IPS-18a (cell line): ENCODE measurements at regions not wholly inside any gene's neighbourhood (a gene's known extent, or its start where the extent isn't known, plus 50 kb on each side); places are given as distances from the start of the nearest gene placed in this dataset.
A peak's percentile ranks its signal among the peaks of the same experiment; 100 is the strongest.

Source experiments
- H3K27ac ChIP-seq: one replicate; pipeline ENCODE4 v1.5.1; 2013; ENCODE audit warnings: low read length
- H3K27me3 ChIP-seq: one replicate; pipeline ENCODE4 v1.6.1; 2013; ENCODE audit warnings: mild to moderate bottlenecking, low read length; ENCODE audit not compliant: control insufficient read depth, insufficient read depth
- H3K36me3 ChIP-seq: one replicate; pipeline ENCODE4 v1.6.1; 2013; ENCODE audit warnings: low read depth, low read length; ENCODE audit not compliant: control insufficient read depth
- H3K4me1 ChIP-seq: one replicate; pipeline ENCODE4 v1.6.1; 2013; ENCODE audit warnings: low read depth, low read length; ENCODE audit not compliant: control insufficient read depth
- H3K4me3 ChIP-seq: one replicate; pipeline ENCODE4 v1.5.1; 2013; ENCODE audit warnings: low read length
- H3K9ac ChIP-seq: one replicate; pipeline ENCODE4 v1.6.1; 2013; ENCODE audit warnings: mild to moderate bottlenecking, low read length, moderate library complexity
- H3K9me3 ChIP-seq: one replicate; pipeline ENCODE4 v1.6.1; 2013; ENCODE audit warnings: low read depth, low read length; ENCODE audit not compliant: control insufficient read depth

DNA sequence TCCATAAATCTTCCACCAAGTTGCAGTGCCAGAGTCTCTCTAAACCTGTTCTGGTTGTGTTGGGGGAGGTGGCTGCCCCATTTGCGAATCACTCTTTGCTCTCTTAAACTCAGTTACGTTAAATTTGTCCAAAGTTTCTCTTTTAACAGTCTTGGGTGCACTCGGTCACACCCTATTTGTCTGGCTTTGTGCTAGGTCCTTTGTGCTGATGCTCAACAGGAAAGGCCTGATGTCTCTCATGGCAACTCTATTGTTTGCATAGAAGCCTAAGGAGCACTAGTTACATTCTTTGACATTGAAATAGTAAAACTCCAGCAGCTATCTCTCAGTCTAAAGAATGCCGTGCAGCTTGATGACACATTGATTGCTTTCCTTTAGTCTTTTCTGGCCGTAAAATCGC, 105.1 kb downstream of the TRMT11 start:
- Histone ChIP-seq H3K4me3 (no peak overlapping the region), H3K27me3 (no peaks in the 10 kb centered on the region), H3K9me3 (no peaks in the 10 kb centered on the region), H3K9ac (no peak overlapping the region), H3K36me3 (no peaks in the 10 kb centered on the region), H3K4me1 (peaks cover 9% of the 10 kb centered on the region), H3K27ac (no peak overlapping the region)

DNA sequence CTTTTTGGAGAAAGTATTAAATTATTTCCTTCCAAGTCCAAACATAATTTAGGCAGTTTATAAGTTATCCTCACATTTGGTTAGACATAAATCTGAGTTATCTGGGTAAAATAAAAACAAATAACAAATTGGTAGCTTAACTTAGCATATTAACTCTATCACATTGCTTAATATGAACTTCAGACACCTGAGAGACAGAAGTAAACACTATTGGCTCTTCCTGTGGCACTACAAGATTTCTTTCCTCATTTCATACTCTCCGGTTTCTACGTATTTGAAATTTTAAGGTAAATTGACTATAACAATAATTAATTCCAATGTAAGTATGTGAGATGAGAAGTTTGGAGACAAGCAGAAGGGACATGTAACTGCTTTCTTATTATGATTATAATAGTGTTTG, 106.8 kb downstream of the TRMT11 start:
- Histone ChIP-seq H3K27me3 (no peaks in the 10 kb centered on the region), H3K9ac (no peak overlapping the region), H3K4me1 (peaks cover 9% of the 10 kb centered on the region), H3K36me3 (no peaks in the 10 kb centered on the region), H3K4me3 (no peak overlapping the region), H3K9me3 (no peaks in the 10 kb centered on the region), H3K27ac (no peak overlapping the region)

DNA sequence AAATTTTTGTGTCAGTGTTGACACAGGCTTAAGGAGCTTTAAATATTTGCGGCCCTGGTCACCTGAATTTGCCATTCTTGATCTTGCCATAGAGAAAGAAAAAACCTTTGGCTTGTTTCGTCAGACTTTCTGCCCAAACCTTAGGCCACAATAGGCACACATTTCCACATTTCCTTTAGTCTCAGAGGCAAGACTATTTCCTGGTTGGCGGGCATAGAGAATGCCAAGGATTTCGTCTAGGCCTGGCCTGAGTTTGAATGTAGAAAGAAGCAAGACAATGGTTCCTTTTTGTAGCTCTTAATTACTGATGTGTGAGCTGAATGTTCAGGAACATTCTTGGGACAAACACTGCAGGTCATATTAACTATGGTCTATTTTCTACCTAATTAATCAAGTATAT, 108.1 kb downstream of the TRMT11 start:
- Histone ChIP-seq H3K4me1 (peaks cover 9% of the 10 kb centered on the region), H3K4me3 (no peak overlapping the region), H3K27me3 (no peaks in the 10 kb centered on the region), H3K27ac (no peak overlapping the region), H3K36me3 (no peaks in the 10 kb centered on the region), H3K9ac (no peak overlapping the region), H3K9me3 (no peaks in the 10 kb centered on the region)

DNA sequence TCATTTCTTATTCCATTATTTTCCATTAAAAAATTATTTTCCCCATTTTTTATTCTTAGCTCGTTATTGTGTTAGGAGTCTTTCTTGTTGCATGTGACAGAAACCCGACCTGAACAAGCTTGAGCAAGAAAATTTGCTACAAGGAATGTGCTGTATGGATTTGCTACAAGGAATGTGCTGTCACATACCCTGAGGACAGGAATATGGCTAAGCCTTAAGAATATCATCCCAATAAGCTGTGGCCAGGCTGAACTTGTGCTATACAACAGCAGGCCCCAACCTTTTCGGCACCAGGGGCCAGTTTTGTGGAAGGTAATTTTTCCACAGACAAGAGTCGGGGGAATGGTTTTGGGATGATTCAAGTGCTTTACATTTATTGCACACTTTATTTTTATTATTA, 114.0 kb downstream of the TRMT11 start:
- Histone ChIP-seq H3K9ac (no peak overlapping the region), H3K4me3 (no peak overlapping the region), H3K27me3 (no peaks in the 10 kb centered on the region), H3K27ac (no peak overlapping the region), H3K36me3 (no peaks in the 10 kb centered on the region), H3K9me3 (no peaks in the 10 kb centered on the region), H3K4me1 (peaks cover 7% of the 10 kb centered on the region)

DNA sequence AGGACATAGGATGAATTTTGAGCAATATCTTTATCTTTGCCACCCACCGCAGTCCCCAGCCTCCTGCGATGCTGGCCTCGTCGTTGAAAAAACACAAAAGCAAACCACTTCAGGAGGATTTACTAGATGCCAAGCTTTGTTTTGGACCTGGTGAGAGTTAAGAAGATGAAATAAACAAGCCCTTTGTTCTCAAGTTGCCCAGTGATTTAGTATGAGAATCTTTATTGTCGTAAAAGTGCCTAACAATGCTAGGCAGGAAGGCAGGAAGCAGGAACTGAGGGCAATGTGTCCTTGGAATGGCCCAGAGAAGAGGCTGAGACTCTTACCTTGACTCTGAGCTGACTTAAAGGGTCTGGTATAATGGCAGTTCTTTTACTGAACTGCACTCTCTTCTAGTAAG, 116.0 kb downstream of the TRMT11 start:
- no peak overlapping the region for H3K4me3 ChIP-seq
- no peaks in the 10 kb centered on the region for H3K27me3 ChIP-seq
- H3K9me3 ChIP-seq: no peaks in the 10 kb centered on the region
- no peaks in the 10 kb centered on the region for H3K36me3 ChIP-seq
- no peak overlapping the region for H3K9ac ChIP-seq
- peaks cover 16% of the 10 kb centered on the region for H3K4me1 ChIP-seq
- H3K27ac ChIP-seq: no peak overlapping the region

DNA sequence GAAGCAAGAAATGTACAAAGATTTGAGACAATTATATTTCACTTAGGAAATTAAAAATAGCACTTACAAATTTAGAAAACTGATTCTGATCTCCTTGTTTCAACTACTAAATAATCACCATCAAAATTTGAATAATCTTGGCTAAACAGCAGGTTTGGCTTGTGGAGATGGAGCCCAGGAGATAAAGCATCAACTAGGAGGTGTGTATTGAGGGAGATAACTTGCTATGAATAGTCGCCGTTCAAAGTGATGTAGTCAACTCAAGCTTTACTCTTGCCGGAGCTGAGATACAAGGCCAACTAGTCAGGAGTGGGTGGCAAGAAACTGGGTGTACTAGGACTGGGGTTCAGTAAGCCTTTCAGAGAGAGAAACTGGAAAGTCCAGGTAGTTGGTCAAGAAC, 117.7 kb downstream of the TRMT11 start:
- no peaks in the 10 kb centered on the region for H3K9me3 ChIP-seq
- H3K36me3 ChIP-seq: no peaks in the 10 kb centered on the region
- H3K4me3 ChIP-seq: no peak overlapping the region
- peaks cover 26% of the 10 kb centered on the region for H3K4me1 ChIP-seq
- no peaks in the 10 kb centered on the region for H3K27me3 ChIP-seq
- no peak overlapping the region for H3K9ac ChIP-seq
- no peak overlapping the region for H3K27ac ChIP-seq

DNA sequence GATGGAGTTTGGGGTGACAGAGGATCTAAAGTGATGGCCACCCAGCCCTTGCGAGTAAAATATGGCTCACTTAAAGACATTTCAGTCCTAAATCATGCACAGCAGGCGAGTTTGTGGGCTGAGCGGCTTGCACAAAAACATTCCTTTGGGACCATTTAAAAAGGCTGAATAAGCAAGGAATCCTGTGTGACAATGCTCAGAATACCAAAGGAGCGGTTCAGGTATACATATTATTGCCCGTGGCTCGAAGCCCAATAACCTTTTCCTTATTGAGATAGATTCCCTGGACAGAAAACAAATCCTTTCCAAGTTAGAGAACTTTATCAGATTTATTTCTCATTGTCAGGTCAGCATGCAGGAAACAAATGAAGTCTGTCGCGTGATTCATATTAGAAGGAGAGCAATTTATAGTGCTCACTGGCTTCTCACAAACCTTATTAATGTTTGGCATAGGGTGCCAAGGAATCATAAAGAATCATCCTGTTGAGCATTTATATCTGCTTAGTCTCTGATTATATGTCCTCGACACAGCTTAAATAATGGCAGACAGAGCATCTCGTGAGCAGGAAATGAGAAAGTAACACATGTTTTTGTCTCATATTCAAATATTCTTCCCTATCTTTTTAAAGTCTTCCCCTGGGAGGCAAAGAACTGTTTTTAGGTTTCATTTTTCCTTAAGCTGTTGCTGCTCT, 121.3 kb downstream of the TRMT11 start:
- Histone ChIP-seq H3K27me3 (no peaks in the 10 kb centered on the region), H3K36me3 (no peaks in the 10 kb centered on the region), H3K9ac (peak overlapping the region; percentile 14), H3K27ac (no peak overlapping the region), H3K4me1 (peaks cover 19% of the 10 kb centered on the region), H3K9me3 (no peaks in the 10 kb centered on the region), H3K4me3 (peak overlapping the region; percentile 13)

DNA sequence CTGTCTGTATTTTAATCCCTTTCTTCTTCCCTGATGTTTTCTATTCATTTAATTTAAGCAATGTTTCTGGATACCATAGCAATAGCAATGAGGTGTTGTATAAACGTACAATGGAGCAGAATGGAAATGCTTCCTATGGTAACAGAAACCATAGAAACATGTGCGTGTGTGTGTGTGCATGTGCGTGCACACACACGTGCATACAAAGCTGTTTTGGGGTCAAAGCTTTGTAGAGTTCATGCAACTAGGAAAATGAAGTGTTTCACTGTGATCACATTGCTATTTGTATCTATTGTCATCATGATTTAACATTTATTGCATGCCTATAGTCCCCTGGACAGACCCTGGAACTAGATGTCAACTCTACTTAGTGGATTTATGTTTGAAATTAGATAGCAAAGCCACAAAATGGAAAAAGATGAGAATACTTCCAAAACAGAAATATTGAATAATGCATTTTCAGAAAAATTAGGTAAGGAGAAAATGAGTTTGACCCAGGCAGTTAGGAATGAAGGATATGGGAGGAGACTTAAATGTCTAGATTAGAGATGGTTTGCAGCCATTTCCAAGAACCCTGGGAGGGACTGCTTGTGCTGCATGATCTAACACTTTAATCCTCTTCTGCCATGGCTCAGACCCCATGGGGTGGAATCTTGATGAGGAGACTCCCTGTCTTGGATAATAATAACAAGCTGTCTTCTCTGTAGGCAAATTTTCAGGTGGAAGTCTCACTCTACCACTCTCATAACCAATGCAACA, 124.4 kb downstream of the TRMT11 start:
- no peak overlapping the region for H3K4me3 ChIP-seq
- H3K9me3 ChIP-seq: no peaks in the 10 kb centered on the region
- H3K9ac ChIP-seq: no peak overlapping the region
- H3K4me1 ChIP-seq: peaks cover 19% of the 10 kb centered on the region
- H3K36me3 ChIP-seq: no peaks in the 10 kb centered on the region
- H3K27ac ChIP-seq: no peak overlapping the region
- H3K27me3 ChIP-seq: no peaks in the 10 kb centered on the region

DNA sequence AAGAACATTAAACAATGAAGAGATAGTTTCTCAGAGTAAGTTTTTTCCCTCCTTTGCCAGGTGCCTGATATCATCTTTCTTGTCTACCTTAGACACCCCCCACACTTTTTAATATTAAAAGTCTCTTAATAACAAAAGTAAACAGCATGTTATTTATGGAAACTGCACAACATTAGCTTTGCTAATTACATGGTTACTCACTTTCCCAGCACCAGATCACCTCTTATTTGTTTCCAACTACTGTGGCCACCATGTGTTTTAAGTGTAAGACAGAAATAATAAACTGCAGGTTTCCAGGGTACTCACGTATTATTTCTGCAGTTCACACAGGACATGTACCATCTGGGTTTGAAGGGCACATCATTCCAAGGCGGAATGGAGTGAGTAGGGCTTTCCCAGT, 125.0 kb downstream of the TRMT11 start:
- Histone ChIP-seq H3K36me3 (no peaks in the 10 kb centered on the region), H3K9ac (no peak overlapping the region), H3K4me3 (no peak overlapping the region), H3K9me3 (no peaks in the 10 kb centered on the region), H3K27me3 (no peaks in the 10 kb centered on the region), H3K27ac (no peak overlapping the region), H3K4me1 (peaks cover 19% of the 10 kb centered on the region)

DNA sequence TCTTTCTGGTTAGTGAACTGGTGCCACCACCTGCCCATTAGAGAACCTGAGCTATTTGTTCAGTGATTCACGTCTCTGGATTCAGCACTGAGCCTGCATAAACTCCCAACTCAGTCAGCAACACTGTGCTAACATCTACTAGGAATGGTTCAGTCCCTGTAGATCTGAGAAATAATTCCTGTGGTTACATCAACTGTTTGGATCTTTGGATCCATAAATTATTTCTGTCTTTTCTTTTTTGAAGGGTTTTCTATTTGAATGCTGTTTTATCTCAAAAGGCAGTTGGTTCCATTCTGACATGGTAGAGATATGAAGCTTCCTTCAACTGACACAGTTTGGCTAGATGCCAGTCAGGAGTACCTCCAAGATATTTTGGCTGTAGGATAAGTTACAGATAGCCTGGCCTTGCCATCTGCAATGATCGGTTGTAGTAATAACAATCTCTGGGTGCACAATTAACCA, 125.9 kb downstream of the TRMT11 start:
- Histone ChIP-seq H3K9me3 (no peaks in the 10 kb centered on the region), H3K36me3 (no peaks in the 10 kb centered on the region), H3K27ac (no peak overlapping the region)

DNA sequence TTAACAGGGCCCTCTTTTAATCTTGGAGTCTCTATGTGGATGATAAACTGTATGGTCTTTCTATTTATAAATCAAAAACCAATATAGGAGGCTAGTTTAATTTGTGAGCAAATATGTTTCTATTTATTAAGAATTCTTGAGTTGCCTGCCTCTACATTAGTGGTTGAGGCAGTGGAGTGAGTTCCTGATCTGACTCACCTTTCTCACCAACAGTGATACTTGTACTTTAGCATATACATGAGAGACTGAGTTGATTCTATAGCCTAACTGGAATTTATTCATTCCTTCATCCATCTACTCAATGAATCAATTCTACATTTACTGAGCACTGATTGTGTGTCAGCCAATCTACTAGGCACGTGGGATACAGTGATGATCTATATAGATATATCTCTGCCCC, 126.9 kb downstream of the TRMT11 start:
- Histone ChIP-seq H3K36me3 (no peaks in the 10 kb centered on the region), H3K27ac (no peak overlapping the region), H3K4me3 (no peak overlapping the region), H3K9ac (no peak overlapping the region), H3K4me1 (peaks cover 5% of the 10 kb centered on the region), H3K9me3 (no peaks in the 10 kb centered on the region), H3K27me3 (no peaks in the 10 kb centered on the region)

More for the DNA sequence above, 125.9 kb downstream of the TRMT11 start:
- Histone ChIP-seq H3K9ac (no peak overlapping the region), H3K4me3 (no peak overlapping the region), H3K27me3 (no peaks in the 10 kb centered on the region), H3K4me1 (peaks cover 11% of the 10 kb centered on the region)

DNA sequence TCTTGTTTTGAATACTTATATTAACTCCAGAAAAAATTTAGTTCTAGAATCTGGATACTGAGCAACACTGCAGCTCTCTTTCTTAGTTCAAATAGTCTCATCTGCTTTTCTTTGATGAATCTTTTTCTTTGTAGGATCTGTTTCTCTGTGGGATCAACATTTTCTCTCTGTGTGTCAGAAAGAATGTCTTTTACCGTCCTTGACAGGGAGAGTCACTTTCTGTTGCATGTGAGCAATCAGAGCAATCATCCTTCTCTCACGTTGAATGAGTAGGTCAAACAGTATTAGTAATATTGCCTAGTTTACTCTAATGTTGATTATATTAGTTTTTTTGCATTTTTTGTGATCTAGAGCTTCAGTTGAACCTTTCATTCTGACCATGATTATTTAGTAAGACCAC, 130.9 kb downstream of the TRMT11 start:
- Histone ChIP-seq H3K27me3 (no peaks in the 10 kb centered on the region), H3K4me3 (no peak overlapping the region), H3K9ac (no peak overlapping the region), H3K36me3 (no peaks in the 10 kb centered on the region), H3K27ac (no peak overlapping the region), H3K9me3 (no peaks in the 10 kb centered on the region), H3K4me1 (peaks cover 4% of the 10 kb centered on the region)
